ENCODE measurements at regions not wholly inside any gene's neighbourhood (a gene's known extent, or its start where the extent isn't known, plus 50 kb on each side); places are given as distances from the start of the nearest gene placed in this dataset.

DNA sequence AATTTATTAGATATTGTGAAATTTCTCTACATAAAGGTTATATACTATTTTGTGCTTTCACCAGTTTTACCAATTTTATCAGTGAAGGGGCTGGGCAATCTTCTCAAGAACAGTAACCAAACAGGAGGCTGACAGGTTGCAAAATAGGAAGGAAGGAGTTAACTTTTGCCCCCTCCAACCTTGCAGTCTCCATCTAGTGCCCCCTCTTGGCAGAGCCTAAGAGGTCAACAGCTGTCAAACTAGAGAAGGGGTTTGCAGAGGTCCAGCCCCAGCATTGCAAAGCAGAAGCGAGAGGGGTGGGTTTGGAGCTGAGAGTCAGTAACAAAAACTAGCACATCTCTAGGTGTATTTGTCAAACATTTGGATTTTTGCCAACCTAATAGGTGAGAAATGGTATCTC lies 391.0 kb downstream of the CDC5L start:
- TF ChIP-seq TAF1 (IDR thresholded peaks at IDR 0.05; ENCODE audit: low read depth), result no peak
- TF ChIP-seq, protein P1, sequence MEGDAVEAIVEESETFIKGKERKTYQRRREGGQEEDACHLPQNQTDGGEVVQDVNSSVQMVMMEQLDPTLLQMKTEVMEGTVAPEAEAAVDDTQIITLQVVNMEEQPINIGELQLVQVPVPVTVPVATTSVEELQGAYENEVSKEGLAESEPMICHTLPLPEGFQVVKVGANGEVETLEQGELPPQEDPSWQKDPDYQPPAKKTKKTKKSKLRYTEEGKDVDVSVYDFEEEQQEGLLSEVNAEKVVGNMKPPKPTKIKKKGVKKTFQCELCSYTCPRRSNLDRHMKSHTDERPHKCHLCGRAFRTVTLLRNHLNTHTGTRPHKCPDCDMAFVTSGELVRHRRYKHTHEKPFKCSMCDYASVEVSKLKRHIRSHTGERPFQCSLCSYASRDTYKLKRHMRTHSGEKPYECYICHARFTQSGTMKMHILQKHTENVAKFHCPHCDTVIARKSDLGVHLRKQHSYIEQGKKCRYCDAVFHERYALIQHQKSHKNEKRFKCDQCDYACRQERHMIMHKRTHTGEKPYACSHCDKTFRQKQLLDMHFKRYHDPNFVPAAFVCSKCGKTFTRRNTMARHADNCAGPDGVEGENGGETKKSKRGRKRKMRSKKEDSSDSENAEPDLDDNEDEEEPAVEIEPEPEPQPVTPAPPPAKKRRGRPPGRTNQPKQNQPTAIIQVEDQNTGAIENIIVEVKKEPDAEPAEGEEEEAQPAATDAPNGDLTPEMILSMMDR (IDR thresholded peaks at IDR 0.05; ENCODE audit: poor library complexity, severe bottlenecking), result no peak
- TF ChIP-seq POLR2AphosphoS5 (IDR thresholded peaks at IDR 0.05), result no peak
- no peak for TF ChIP-seq EP300 (conservative IDR thresholded peaks at IDR 0.05; ENCODE audit: poor library complexity, severe bottlenecking)
- TF ChIP-seq EZH2 (IDR thresholded peaks at IDR 0.05; ENCODE audit: borderline replicate concordance, insufficient read depth, low read length, poor library complexity, severe bottlenecking), result no peak
- no peak for TF ChIP-seq RAD21 (conservative IDR thresholded peaks at IDR 0.05)
- TF ChIP-seq SMC3 (conservative IDR thresholded peaks at IDR 0.05; ENCODE audit: poor library complexity), result no peak

Data from neural cell (in vitro differentiated cells).